HG02852 (cell line): ENCODE measurements at regions not wholly inside any gene's neighbourhood (a gene's known extent, or its start where the extent isn't known, plus 50 kb on each side); places are given as distances from the start of the nearest gene placed in this dataset.

ENCODE experiments used
- ATAC-seq: cut with Tn5 transposase; IDR thresholded peaks from one replicate; pipeline ENCODE4 v1.9.1; 2021; ENCODE audit warnings: mild to moderate bottlenecking, moderate library complexity; ENCODE audit not compliant: unreplicated experiment

- ATAC-seq, result no peak
Observed at GRCh38 chr20:10802236-10802635, 128.4 kb upstream of the JAG1 start.

- ATAC-seq, result no peak
Observed at GRCh38 chr20:10805764-10806163, 132.0 kb upstream of the JAG1 start.

- no peak for ATAC-seq
Observed at GRCh38 chr20:10806539-10806938, 132.7 kb upstream of the JAG1 start.

- ATAC-seq, result no peak
Observed at GRCh38 chr20:10807013-10807412, 133.2 kb upstream of the JAG1 start.

- ATAC-seq, result no peak
Observed at GRCh38 chr20:10812759-10813327, 139.0 kb upstream of the JAG1 start.

GRCh38 chr20:10823585-10823984, 149.8 kb upstream of the JAG1 start:
- no peak for ATAC-seq

GRCh38 chr20:10824750-10825500, 151.1 kb upstream of the JAG1 start:
- no peak for ATAC-seq

- no peak for ATAC-seq
Observed at GRCh38 chr20:10826111-10826510, 152.3 kb upstream of the JAG1 start.

GRCh38 chr20:10828180-10828579, 154.4 kb upstream of the JAG1 start:
- no peak for ATAC-seq

GRCh38 chr20:10832141-10832540, 158.3 kb upstream of the JAG1 start:
- no peak for ATAC-seq

- no peak for ATAC-seq
Observed at GRCh38 chr20:10837901-10838300, 164.1 kb upstream of the JAG1 start.

- ATAC-seq, result no peak
Observed at GRCh38 chr20:10842116-10842515, 168.3 kb upstream of the JAG1 start.

- ATAC-seq, result no peak
Observed at GRCh38 chr20:10843146-10843711, 169.4 kb upstream of the JAG1 start.

- ATAC-seq, result no peak
Observed at GRCh38 chr20:10846766-10847165, 173.0 kb upstream of the JAG1 start.

GRCh38 chr20:10848810-10849370, 175.1 kb upstream of the JAG1 start:
- peak; percentile 82 for ATAC-seq

GRCh38 chr20:10853176-10853575, 179.4 kb upstream of the JAG1 start:
- no peak for ATAC-seq

GRCh38 chr20:10853731-10854130, 179.9 kb upstream of the JAG1 start:
- no peak for ATAC-seq

GRCh38 chr20:10854976-10855375, 181.2 kb upstream of the JAG1 start:
- ATAC-seq, result no peak

GRCh38 chr20:10855778-10856177, 182.0 kb upstream of the JAG1 start:
- ATAC-seq, result no peak

GRCh38 chr20:10856237-10857015, 182.6 kb upstream of the JAG1 start:
- ATAC-seq, result no peak

- ATAC-seq, result no peak
Observed at GRCh38 chr20:10857352-10858070, 183.7 kb upstream of the JAG1 start.
